C4-2B (cell line): ENCODE measurements at regions not wholly inside any gene's neighbourhood (a gene's known extent, or its start where the extent isn't known, plus 50 kb on each side); places are given as distances from the start of the nearest gene placed in this dataset.

Experiments
- ZFX ChIP-seq: fragments of 450-650 bp; IDR thresholded peaks from 2 replicates; pipeline ENCODE4 v1.6.1; 2017
- TF ChIP-seq, protein P1 (sequence below): fragments of 450-650 bp; conservative IDR thresholded peaks from 2 replicates; pipeline ENCODE4 v1.5.1; 2017; ENCODE audit warnings: mild to moderate bottlenecking

DNA sequence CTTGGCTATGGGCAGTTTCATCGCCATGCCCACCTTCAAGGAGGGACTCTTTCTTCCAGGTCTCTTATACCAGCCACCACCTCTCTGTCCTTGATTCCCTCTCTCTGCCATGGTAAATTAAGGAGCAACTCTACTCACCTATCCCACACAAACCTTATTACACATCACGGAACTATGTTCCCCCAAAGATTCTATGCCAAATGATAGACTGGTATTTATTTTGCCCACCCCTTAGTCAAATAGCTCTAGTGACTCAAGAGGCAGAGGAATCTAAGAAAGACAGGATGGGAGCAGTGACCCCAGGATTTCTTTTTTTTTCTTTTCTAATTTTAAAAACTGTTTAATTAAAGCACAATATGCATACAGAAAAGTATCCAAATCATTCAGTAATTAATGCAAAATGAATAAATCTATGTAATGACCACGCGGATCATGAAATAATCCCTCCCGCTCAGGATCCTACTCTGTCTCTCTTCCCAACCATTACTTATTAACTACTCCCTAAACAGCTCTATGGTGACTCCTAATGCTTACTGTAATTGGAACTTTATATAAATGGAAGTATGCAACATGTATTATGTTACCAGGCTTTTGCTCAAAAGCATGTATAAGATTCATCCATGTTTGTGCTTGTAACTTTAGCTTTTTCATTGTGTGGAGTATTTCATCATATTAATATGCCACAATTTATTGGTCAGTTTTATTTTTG lies 410.8 kb upstream of the RASGRP1 start:
- TF ChIP-seq, protein P1, sequence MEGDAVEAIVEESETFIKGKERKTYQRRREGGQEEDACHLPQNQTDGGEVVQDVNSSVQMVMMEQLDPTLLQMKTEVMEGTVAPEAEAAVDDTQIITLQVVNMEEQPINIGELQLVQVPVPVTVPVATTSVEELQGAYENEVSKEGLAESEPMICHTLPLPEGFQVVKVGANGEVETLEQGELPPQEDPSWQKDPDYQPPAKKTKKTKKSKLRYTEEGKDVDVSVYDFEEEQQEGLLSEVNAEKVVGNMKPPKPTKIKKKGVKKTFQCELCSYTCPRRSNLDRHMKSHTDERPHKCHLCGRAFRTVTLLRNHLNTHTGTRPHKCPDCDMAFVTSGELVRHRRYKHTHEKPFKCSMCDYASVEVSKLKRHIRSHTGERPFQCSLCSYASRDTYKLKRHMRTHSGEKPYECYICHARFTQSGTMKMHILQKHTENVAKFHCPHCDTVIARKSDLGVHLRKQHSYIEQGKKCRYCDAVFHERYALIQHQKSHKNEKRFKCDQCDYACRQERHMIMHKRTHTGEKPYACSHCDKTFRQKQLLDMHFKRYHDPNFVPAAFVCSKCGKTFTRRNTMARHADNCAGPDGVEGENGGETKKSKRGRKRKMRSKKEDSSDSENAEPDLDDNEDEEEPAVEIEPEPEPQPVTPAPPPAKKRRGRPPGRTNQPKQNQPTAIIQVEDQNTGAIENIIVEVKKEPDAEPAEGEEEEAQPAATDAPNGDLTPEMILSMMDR = no peak
- TF ChIP-seq ZFX = no peak
